HFFc6 (cell line): ENCODE measurements at regions not wholly inside any gene's neighbourhood (a gene's known extent, or its start where the extent isn't known, plus 50 kb on each side); places are given as distances from the start of the nearest gene placed in this dataset.

Source experiments
- DNase-seq: peaks from one replicate; pipeline ENCODE4 v3.0.0-alpha.2; 2018
- H3K27ac Mint-ChIP-seq: 2 replicates; pipeline ENCODE4 v1.8.0; 2020; ENCODE audit warnings: mild to moderate bottlenecking, mixed read lengths
- H3K27me3 Mint-ChIP-seq: 2 replicates; pipeline ENCODE4 v1.8.0; 2021; ENCODE audit warnings: mild to moderate bottlenecking, moderate library complexity, mixed read lengths; ENCODE audit not compliant: insufficient read depth
- H3K36me3 Mint-ChIP-seq: 2 replicates; pipeline ENCODE4 v1.8.0; 2021; ENCODE audit warnings: low read depth, mixed read lengths
- H3K4me1 Mint-ChIP-seq: 2 replicates; pipeline ENCODE4 v1.8.0; 2020; ENCODE audit warnings: low read depth, mixed read lengths
- H3K4me3 Mint-ChIP-seq: 2 replicates; pipeline ENCODE4 v1.8.0; 2020; ENCODE audit warnings: mild to moderate bottlenecking, moderate library complexity, mixed read lengths
- H3K9me3 Mint-ChIP-seq: 2 replicates; pipeline ENCODE4 v1.8.0; 2020; ENCODE audit warnings: mild to moderate bottlenecking, mixed read lengths
- TF ChIP-seq, protein P1 (sequence below): fragments of 200-600 bp; sonication (generic); IDR thresholded peaks from 2 replicates; pipeline ENCODE4 v1.5.0; 2021; ENCODE audit warnings: antibody characterized with exemption, mild to moderate bottlenecking

DNA sequence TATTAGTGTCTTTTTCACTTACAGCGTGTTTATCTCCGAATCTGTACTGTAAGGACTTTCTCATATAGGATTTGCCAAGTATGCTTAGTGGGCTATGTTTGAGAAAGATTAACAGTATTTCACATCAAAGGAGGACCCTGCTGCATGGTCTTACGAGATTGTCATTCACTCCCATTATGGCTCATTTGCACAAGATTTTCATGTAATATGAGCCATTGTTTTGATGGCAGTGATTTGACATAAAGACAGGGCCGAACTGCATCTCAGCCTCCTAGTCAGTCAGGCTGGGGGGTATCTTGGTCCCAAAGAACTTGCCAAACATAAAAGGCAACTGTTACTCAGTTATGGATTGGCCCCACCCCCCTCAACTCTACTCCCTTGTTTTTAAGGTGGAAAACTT lies 205.9 kb downstream of the ZIC1 start:
- no peaks in the 10 kb centered on the region for H3K27me3 Mint-ChIP-seq
- TF ChIP-seq, protein P1, sequence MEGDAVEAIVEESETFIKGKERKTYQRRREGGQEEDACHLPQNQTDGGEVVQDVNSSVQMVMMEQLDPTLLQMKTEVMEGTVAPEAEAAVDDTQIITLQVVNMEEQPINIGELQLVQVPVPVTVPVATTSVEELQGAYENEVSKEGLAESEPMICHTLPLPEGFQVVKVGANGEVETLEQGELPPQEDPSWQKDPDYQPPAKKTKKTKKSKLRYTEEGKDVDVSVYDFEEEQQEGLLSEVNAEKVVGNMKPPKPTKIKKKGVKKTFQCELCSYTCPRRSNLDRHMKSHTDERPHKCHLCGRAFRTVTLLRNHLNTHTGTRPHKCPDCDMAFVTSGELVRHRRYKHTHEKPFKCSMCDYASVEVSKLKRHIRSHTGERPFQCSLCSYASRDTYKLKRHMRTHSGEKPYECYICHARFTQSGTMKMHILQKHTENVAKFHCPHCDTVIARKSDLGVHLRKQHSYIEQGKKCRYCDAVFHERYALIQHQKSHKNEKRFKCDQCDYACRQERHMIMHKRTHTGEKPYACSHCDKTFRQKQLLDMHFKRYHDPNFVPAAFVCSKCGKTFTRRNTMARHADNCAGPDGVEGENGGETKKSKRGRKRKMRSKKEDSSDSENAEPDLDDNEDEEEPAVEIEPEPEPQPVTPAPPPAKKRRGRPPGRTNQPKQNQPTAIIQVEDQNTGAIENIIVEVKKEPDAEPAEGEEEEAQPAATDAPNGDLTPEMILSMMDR = no peak
- no peak overlapping the region; the same call in 1 of the 2 replicates for H3K27ac Mint-ChIP-seq
- H3K4me3 Mint-ChIP-seq = peak overlapping the region; percentile 83; the same call in 1 of the 2 replicates
- no peaks in the 10 kb centered on the region for H3K36me3 Mint-ChIP-seq
- no peaks in the 10 kb centered on the region for H3K9me3 Mint-ChIP-seq
- no peak for DNase-seq
- H3K4me1 Mint-ChIP-seq = peaks cover 41% of the 10 kb centered on the region; the same call in 1 of the 2 replicates

DNA sequence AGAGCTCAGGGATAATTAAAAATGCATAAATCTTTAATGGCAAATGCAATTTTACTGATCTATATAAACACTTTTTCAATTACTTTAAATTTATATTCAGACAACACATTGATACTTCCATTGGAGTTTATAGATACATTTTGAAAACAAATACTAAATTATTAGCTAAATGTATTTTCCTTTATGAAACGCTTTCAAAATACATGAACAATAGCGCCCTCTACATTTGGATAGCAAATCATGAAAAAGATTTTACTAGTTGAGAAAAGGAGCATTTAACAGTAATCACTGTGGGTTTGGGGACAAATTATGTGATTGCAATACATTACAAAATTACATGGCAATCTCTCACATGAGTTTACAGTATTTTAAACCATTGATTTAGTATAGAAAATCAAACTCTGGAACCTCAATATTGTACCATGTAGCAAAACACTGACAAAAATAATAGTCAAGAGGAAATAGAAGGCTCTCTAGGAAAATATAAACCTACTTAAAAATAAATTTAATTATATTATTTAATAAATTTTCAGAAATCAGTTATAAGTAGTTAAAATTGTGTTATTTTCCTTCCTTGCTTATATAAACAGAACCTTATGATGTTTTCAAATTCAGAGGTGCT lies 207.9 kb downstream of the ZIC1 start:
- Mint-ChIP-seq H3K27me3 (no peaks in the 10 kb centered on the region), H3K36me3 (no peaks in the 10 kb centered on the region), H3K9me3 (no peaks in the 10 kb centered on the region), H3K27ac (no peak overlapping the region), H3K4me3 (no peak overlapping the region), H3K4me1 (peaks cover 45% of the 10 kb centered on the region; the same call in 1 of the 2 replicates)
- TF ChIP-seq, protein P1 = peak; percentile 84
- peak; percentile 21 for DNase-seq

DNA sequence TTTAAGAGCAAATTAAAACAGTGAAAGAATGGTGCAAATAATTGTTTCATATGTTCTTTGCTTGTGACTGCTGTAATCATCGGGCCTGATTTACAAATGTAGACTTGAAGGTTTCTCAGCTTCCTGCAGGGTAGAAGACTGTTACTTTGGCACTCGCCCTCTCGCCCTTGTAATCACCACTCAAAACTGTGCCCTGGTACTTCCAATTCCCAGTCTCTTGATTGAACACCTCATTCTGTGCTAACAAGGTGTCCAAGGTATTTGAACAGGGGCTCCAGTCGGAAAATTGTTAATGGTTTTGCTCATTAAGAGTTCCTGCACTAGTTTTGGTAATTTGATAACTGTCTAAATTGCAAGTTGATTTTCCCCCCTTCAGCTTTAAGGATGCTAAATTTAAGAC lies 209.5 kb downstream of the ZIC1 start:
- TF ChIP-seq, protein P1 = no peak
- no peak for DNase-seq
- no peaks in the 10 kb centered on the region for H3K27me3 Mint-ChIP-seq
- H3K36me3 Mint-ChIP-seq = no peaks in the 10 kb centered on the region
- no peak overlapping the region for H3K27ac Mint-ChIP-seq
- H3K4me3 Mint-ChIP-seq = peak overlapping the region; percentile 46; the same call in 1 of the 2 replicates
- H3K4me1 Mint-ChIP-seq = peaks cover 39% of the 10 kb centered on the region; the same call in 1 of the 2 replicates
- H3K9me3 Mint-ChIP-seq = no peaks in the 10 kb centered on the region

DNA sequence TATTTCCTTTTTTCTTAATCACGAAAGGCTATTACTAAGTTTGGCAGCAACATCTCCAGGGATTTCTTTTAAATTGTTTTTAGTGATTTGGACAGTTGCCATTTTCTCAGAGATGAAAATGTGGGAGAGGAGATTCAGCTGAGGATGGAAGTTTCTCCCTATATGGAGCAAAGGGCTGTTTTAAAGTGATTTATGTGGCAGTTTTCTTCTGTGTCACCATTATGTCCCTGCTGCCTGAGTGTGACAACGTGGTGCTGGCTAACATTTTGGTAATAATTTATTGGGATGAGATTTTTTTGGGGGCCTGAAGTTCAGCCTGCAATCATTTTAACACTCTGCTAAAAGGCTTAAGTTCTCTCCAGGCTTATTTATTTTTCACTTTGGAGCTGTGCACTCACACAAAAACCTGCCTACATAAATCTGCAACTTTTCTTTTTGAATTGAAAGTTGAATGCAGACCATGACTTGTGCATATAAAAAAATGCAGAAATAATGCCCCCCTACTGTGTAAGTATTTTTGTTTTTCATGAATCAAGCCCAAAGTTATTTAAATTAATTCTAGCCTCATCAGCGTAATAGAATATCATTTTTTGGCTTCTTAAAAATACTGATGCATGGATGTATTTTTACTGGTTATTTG lies 210.9 kb downstream of the ZIC1 start:
- H3K27ac Mint-ChIP-seq = no peak overlapping the region; the same call in 1 of the 2 replicates
- TF ChIP-seq, protein P1 = no peak
- H3K4me1 Mint-ChIP-seq = peaks cover 26% of the 10 kb centered on the region; the same call in 1 of the 2 replicates
- H3K27me3 Mint-ChIP-seq = no peaks in the 10 kb centered on the region
- H3K9me3 Mint-ChIP-seq = no peaks in the 10 kb centered on the region
- no peak for DNase-seq
- no peaks in the 10 kb centered on the region for H3K36me3 Mint-ChIP-seq
- H3K4me3 Mint-ChIP-seq = no peak overlapping the region; the same call in 1 of the 2 replicates

DNA sequence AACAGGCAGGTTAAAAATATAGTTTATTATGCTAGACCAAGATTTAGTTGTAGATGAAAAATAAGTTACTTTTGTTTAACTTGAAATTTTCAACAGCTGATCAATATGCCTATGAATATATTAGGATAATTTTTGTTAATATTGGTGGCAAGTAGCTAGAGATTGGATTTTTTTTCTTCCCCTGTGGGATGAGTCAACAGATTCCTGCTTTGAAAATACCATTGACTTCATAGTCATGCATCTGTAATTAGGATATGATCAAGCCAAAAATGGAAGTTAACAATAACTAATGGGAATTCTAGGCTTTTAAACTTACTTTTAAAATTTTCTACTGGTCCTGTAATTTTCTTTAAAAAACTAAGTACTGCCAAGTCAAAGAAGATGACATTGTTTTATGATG lies 211.7 kb downstream of the ZIC1 start:
- Mint-ChIP-seq H3K9me3 (no peaks in the 10 kb centered on the region), H3K27me3 (no peaks in the 10 kb centered on the region), H3K4me3 (no peak overlapping the region), H3K36me3 (no peaks in the 10 kb centered on the region), H3K27ac (no peak overlapping the region), H3K4me1 (peaks cover 21% of the 10 kb centered on the region; the same call in 1 of the 2 replicates)
- TF ChIP-seq, protein P1 = no peak
- no peak for DNase-seq
